ENCODE measurements at regions not wholly inside any gene's neighbourhood (a gene's known extent, or its start where the extent isn't known, plus 50 kb on each side); places are given as distances from the start of the nearest gene placed in this dataset.
"Not testable (repeated sequence)": the region's sequence is repeated elsewhere in the genome, so short reads cannot be mapped to it uniquely, and the experiment has no call there.

DNA sequence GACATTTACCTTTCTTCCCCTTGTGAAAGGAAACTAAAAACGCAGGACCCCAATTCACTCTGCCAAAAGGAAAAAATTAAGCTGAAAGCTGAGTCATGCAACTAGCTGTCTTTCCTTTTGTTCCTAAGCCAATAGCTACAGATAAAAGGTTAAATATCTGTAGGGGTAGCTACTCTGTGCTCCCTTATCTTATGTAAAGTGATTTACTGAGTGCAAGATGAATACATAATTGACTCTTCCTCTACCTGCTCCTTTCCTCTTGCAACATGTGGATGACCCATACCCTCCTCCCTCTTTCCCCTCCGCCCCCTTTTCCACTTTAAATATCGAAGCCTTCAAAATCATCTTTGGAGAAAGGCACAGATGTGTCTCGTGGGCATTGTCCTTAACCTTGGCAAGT is 68.0 kb upstream of the ZNF157 start:
- DNase-seq = no peak

DNA sequence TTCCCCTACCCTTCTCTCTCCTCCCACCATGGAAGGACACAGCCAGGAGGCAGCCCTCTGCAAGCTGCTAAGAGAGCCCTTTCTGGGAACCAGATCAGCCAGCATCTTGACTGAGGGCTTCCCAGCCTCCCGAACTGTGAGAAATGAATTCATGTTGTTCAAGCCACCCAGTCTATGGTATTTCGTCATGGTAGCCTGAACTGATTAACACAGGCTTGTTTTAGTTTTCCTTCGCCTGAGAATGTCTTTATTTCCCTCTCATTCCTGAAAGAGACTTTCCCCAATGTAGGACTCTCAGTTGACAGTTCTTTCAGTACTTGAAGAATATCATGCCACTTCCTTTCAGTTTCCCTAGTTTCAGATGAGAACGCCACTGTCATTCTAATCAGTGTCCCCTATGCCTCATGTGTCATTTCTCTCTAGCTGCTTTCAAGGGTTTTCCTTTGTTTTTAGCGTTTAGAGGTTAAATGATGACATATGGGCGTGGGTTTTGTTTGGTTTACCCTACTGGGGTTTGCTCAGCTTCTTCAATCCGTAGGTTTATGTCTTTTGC is 63.8 kb upstream of the ZNF157 start:
- not testable (repeated sequence) for DNase-seq

DNA sequence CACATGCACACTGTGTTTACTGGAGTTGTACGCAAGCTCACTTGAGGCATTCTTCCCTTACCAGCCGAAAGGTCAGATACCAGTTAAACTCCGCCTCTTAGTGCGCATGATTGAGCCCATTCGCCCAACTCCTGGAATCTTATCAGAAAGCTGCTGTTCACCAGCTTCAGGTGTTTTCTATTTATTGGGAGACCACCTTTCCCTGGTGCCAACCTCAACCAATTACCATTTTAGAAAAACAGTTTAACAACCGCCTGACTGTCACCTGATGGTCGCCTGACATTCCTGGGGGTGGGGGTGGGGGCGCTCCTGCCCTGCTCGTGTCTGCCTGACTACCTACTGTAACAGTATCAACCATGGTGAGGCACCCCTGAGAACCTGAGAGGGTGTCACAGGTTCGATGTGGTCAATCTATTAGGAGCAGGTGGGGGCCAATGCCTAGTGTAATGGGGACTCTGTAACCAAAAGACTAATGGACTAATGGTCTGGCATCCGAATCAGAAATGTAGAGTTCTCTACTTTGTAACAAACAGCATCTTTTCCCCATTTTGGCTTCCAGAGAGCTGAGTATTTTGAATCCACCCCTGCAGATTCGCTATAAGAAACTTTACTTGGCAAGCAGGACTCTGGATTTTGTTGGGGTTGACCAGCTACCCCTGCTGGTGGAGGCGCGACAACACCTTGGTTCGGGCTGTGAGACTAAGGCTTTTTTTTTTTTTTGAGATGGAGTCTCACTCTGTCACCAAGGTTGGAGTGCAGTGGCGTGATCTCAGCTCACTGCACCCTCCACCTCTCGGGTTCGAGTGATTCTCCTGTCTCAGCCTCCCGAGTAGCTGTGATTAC is 58.2 kb upstream of the ZNF157 start:
- DNase-seq = peak; percentile 61

DNA sequence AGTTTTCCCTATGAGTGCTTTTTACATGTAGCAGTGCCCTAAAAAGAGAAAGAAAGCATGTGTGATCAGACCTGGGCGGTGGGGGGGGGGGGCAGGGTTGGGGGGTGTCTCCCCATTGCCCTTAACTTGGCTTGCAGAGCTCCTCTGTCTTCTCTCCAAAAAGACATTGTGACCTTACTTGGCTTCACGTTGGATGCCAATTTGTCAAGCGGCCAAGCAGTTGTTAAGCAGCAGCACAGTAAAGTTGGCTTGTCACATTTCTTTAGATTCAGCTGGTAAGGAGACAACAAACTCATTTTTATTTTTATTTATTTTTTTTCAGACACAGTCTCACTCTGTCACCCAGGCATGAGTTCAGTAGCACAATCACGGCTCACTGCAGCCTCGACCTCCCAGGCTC is 57.3 kb upstream of the ZNF157 start:
- no peak for DNase-seq

DNA sequence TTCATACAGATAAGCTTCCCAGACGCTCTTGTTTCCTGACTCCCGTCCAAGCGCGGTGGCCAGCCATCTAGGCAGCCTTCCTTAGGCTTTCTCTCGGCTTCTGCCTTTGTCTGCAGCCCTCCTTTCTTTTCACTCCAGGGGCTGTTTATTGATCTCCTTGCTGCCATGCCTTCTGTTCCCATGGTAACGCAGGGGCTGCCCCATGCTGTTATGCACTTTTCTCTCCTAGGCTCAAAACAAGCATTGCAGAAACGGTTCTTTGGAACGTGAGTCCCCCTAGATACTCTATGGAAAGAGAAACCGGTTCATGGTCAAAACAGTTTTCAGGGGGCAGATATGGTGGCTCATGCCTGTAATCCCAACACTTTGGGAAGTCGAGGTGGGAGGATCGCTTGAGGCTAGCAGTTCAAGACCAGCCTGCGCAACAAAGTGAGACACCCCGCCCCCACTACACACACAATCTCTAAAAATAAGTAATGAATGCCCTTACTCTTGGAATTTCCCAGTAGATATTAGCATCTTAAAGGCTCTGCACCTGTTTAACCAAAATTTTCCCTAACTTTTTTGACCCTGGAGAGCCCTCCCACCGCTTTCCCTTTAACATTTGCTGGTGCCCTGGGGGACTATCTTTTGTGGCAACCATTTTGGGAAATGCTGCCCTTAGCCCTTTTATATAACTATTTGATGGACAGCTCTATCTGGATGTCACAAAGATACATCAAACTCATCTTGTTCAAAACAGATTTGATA is 53.9 kb upstream of the ZNF157 start:
- DNase-seq = no peak

Measured in fibroblast of skin of right biceps (primary cell).